DMS 273 (cell line): ENCODE measurements at regions not wholly inside any gene's neighbourhood (a gene's known extent, or its start where the extent isn't known, plus 50 kb on each side); places are given as distances from the start of the nearest gene placed in this dataset.
A peak's percentile ranks its signal among the peaks of the same experiment; 100 is the strongest.

Experiments
- DNase-seq: peaks from one replicate; lab custom pipeline; 2025; ENCODE audit not compliant: unreplicated experiment; lab: John Stamatoyannopoulos, UW

DNA sequence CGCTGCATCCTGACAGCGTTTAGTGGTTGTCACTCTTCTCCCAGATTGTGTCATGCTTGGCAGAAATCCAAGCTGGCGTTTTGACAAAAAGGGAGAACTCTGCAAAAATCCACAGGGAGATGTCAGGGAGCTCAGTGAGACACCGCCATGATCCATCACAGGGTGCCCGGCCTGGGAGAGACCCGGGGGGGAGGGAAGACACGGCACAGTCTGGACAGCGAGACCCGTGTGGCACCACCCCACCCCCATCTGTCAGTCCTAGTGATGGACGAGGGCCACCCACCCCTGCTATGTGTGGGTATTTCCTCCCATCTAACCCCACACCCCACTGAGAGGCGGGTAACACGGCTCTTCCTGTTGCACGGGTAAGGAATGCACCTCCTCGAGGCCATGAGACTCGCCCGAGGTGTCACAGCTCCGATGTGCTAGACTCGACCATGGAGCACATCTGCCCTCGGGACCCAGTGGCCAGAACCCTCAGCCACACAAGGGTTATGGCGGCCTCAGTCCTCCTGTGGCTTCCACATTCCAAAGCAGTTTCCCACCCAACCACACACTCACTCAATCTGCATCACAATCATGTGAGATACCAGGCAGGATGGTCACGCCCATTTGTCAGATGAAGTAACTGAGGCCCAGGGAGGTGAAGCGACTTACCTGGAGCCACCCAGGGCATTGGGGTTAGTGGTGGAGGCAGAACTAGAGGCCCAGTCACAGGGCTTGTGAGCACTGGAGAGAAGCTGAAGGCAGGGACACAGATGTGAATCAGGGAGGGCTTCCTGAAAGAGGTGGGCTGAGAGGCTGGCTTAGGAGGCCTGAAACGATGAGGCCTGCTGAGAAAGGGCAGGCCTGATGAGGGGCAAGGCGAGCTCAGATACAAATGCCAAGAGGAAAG lies 688.5 kb downstream of the MATN1 start:
- peak; percentile 67 for DNase-seq

DNA sequence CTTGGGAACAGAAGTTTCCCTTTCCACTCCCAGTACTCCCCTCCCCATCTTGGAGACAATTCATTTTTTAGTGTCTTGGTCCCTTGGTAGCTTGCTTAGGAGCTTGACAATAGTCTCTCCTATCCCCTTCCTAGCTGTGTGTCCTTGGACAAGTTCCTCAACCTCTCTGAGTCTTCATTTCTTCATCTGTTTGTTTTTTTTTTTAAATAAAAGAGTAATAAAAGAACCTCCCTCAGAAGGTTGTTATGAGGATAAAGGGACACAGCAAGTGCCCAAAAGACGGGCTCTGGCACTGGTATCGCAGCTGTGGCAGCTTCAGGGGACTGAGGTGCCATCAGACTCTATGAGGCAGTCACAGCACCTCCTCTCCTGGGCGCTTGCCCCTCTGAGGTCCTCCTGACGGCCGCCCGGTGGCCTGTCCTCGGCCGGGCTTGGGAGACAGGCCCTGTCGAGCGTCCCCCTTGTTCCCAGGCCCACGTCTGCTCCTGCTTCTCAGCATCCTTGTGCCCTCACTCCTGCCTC lies 689.2 kb downstream of the MATN1 start:
- DNase-seq, result no peak

DNA sequence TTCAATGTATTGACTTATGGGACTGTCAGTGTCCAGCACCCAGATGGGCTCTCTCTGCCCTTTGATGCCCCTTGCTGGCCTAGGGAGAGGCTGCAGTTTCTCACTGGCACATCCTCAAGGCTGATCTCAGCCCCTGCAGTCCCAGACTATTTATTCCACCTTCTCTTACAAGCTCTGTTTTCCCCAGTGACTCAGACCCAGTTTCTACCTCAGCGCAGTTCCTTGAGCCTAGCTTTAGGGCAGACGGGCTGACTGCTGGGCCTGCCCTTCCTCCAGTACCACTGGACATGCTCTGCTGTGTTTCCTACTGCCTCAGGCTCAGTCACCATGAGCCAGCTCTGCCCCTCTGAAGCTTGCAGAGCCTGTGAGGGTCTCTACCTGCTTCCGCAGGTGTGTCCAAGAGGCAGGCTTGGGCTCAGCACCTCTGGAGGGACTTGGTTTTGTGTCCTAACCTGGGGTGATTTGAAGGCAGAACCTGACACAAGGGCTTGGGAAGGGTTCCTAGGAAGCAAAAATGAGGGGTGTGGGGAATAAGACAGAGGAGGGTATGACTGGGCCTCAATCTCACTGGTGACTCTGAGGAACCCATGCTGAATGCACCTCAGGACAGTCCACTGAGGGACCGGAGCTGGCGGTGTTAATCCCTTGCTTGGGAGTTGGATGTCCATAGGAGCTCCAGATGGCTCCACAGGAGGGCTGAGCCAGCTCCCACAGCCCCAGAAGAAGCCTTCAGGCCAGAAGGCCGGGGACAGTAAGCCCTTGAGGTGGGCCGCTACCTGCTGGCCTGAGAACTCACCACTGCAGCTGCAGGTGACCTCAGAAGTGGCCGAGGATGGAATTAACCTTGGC lies 689.9 kb downstream of the MATN1 start:
- DNase-seq, result no peak

DNA sequence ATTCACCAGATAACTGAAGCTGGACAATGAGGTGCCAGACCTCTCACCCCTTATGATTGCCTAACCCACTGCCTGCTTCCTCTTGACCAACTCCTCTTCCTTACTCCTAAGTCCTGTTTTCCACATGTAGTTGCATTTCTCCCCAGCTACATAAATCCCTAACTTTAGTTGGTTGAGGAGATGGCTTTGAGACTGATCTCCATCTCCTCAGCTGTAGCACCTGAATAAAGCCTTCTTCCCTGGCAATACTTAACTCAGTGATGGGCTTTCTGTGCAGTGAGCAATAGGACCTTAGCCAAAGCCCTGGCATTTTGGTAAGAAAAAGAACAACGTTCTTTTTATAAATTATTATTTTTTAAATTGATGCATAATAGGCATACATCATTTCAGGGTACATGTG lies 691.1 kb downstream of the MATN1 start:
- no peak for DNase-seq

DNA sequence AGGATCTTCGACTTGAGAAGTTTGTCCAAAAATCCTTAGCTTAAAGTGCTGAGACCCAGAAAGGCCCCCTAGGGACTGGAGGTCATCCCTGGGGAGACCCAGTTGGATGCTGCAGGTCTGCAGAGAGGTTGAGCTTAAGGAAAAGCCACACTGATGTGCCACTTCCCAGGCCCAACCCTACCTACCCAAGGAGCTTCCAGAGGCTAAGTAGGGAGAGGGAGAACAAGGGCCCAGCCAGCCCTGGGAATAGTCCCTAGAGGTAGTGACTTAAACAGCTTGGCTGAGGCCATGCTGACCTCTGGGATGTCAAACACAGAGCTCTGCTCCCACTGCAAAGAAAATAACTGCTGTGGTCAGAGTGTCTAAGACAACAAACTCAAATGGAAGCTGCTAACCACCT lies 693.7 kb downstream of the MATN1 start:
- no peak for DNase-seq

DNA sequence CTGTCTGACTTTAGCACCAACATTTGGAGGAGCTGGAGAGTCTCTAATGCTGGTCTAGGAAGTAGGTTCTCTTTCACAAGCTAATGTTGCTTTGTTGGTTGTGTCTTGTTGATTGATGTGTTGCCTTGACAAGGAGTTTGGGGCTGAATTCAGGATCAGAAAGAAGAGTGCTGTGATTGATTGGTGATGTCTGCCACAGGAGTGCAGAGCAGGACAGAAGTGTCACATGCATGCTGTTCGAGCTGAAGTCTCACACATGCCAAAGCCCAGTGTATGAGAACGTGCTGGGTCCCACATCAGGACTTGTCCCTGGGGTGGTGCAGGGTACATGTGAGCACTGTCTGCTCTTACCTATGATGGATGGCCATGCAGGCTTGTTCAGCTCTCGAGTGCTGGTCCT lies 694.4 kb downstream of the MATN1 start:
- no peak for DNase-seq

DNA sequence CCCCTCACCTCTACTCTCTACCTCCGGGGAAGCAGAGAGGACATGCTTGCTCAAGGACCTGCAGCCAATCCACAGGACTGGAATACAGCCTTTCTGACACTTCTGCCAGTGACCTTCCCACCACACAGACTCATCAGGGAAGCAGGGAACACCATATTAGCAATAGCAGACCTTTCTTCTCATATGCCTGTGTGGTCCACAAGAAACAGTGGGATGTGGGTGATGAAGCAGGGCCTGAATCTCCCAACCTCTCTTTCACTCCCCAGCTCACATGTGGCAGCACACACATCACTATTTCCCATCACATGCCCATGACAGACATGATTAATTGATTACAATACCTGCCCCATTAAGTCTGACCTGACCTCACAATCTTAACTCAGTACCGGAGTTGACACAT lies 695.1 kb downstream of the MATN1 start:
- DNase-seq, result no peak

DNA sequence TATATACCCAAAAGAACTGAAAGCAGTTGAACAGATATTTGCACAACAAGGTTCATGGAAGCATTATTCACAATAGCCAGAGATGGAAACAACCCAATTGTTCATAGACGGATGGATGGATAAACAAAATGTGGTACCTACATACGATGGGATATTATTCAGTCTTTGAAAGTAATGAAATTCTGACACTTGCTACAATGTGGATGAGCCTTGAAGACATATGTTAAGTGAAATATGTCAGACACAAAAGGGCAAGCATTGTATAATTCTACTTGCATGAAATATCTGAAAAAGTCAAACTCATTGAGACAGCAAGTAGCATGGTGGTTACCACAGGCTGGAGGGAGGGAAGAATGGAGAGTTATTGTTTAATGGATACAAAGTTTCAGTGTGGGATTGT lies 696.1 kb downstream of the MATN1 start:
- no peak for DNase-seq

DNA sequence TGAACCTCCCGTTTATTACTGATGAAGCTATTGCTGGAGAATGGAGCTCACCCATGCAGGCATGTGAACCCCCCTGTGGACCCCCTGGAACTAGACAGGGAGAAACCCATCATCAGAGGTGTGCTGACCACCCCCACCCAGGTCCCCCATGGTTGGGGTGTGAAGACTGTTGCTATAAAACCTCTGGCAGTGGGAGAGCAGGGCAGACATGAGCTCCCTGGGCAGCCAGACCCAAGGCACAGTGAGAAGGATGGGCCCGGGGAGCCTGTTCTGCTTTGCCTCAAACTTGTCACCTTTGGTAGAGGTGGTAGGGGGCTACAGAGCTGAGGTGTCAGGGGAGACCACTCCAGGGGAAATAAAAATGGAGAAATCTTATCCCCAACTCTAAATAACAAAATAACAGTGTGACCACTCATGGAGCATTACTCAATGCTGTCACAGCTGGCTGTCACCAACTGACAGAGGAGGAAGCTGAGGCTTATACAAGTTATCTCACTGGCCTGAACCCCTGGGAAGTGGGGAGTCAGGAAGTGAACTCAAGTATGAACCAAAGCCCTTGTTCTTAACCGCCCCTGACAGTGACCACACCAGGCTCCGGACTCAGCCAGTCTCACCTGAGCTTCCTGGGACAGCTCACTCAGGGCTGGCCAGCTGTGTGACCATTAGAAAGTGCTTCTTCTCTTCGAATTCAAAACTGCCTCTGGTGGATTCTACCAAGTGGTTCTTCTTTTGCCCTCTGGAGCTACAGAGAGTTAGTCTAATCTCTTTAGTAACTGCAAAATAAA lies 698.8 kb downstream of the MATN1 start:
- DNase-seq, result no peak

DNA sequence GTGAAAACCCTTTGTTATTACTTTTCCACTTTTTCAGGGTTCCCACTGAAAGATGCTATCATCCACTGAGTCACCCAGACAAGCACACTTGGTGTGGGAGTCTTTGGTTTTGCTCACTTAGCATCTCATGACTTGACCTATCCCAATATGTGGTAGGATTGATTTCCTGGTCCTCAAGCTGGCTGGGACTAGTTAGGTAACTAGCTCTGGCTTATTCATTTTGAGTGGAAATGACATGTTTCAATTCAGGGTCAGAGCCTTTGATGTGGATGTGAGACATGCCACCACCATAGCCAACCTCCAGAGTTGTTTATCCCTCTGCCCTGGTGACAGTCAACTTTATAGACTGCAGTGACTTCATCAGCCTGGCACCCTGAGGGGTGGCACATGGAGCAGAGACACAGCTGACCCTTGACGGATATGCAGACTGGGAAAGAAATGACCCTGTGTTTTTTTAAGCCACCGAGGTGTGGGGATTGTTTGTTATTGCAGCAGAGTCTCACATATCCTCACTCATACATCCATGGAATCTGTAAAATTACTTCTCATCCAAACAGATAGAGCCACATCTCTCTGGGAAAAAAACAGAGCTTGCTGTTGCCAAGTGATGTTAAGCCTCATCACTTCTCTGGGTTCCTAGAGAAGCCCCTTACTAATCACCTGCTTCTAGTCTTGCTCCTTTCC lies 699.9 kb downstream of the MATN1 start:
- DNase-seq, result no peak

DNA sequence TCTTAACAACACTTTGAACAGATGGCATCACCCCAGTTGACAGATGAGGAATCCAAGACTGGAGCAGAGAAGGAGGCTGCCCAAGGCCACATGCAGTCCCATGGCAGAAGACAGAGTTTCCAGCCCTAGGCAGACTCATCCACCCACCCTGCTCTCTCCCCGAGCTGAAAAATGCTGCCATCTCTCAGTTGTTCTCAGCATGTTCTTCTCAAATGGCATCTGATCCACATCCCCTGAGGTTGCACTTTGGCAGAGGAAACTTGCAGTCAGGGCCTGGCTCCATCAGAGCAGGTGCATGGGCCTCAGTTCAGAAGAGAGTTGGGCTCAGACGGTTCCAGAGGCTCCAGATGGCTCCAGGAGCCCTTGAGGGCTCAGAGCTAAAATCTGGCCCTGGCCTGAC lies 709.4 kb downstream of the MATN1 start:
- peak; percentile 64 for DNase-seq

DNA sequence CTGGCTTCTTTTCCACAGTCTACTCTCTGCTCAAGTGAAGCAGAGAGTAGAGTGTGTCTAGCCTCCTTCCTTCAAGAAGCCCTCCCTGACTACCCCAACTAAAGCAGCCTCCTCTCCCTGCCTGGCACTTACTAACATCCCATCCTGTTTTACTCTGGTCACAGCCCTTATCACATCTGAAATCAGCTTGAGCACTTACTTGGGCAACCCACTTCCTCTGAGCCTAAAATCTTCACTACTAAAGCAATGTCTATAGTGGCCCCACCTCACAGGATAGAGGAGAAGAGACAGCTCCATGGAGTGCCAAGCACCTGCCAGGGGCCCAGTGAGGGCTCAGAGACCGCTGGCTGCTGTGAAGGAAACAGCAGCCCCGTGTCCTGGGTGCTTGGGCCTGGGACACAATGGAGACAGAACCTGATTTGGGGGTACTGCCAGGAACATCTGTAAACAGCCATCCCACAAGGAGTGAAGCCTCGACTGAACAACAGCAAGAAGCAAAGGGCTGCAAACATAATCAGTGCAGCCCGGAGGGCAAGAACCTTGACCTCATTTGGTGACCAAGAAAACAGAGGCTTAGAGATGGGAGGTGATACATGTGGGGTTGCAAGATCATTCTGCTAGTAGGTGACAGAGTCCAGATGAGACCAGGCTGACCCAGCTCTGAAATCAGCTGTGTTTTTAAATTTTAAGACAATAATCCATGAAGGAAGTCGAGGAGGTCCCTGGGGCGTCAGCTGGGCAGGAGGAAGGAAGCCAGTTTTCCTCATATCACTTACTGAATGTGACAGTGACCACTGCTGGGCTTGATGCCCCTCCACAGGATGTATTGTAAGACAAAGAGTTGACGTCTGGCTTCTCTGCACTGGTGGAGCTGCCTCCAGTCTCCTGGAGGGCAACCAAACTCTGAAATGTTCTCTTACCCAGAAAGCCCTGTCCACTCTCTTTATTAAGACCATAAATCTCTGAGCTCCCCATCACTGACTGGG lies 710.6 kb downstream of the MATN1 start:
- no peak for DNase-seq

DNA sequence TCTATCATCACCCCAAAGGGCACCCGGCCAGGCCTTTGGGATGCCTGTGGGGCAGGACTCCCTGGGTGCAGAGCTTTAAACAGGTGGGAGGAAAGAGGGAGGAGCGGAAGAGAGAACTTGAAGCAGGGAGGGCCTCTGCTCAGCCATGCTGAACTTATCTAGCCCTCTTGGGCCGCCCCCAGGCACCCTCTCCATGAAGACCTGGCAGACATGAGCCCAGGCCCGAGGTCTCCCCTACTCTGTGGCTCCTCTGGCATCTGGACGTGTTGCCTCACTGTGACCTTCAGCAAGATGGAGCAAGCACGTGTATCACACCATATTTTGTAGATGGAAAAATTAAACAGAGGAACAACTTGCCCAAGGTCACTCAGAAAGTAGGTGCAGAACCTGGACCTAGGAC lies 711.4 kb downstream of the MATN1 start:
- no peak for DNase-seq

DNA sequence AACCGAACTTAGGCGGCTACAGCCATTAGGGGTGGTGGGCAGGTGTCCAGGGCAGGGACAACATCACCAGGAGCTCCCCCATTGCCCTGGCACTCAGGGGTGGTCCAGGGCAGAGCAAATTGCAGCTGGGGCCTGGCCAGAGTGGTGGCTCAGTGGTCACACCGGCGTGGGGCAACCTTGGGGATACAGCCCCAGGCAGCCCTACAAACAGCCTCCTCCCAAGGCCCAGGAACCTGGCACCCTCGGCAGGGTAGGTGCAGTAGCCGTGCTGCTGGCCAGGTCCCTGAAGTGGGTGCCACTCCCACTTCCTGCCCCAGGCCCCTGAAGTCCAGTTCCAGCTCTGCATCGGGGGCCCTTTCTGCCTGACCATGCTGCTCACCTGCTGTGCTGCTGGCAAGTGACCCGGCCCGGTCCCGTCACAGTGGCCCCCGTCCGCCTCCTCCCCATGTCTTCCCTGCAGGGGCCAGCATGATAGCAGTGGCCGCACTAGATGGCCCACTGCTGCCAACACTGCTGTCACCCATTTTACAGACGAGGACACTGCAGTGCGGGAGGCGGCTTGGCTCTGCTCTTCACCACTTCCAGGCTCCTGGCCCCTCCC lies 712.8 kb downstream of the MATN1 start:
- no peak for DNase-seq

DNA sequence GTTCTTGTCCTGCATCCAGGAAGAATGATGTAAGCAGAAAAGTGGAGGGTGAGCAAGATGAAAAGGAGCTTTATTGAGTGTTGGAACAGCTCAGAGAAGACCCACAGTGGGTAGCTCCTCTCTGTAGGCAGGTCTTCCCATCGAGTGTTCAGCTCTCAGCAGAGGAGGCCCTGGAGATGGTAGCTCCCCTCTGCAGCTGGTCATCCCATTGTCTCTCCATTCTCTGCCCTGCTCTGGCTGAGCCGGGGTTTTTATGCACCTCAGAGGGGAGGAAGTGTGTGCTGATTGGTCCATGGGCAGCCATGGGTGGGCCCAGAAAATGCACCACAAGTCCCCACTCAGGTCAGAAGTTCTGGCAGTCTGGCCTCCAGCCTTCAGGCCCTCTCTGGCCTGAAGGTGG lies 713.7 kb downstream of the MATN1 start:
- DNase-seq, result no peak

DNA sequence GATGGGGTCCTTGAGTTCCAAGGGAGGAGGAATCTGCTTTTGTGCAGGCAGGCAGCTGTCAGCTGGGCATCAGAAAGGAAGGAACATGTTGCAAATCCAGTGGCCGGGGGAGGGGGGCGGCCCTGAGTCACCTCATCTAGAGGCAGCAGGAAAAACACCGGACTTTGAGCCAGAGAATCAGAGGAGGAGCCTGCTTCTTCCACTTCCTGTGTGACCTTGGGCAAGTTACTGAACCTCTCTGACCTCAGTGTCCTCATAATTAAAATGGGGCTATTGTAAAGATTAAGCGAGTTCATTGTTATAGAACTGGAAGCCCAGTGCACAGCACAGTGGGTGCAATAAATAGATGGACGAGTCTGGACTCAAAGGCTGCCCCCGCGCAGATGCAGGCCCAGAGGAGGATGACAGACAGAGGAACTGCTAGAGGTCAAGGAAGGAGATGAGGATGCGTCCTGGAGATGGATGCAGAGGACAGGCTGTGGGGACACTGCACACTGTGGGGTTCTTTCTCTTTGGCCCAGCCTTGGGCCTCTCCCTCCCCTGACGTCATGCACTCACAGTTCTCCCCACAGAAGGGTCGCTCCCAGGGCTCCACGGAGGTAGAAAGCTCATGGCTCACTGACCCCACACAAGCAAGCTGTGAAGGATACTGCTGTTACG lies 714.3 kb downstream of the MATN1 start:
- peak; percentile 2 for DNase-seq

DNA sequence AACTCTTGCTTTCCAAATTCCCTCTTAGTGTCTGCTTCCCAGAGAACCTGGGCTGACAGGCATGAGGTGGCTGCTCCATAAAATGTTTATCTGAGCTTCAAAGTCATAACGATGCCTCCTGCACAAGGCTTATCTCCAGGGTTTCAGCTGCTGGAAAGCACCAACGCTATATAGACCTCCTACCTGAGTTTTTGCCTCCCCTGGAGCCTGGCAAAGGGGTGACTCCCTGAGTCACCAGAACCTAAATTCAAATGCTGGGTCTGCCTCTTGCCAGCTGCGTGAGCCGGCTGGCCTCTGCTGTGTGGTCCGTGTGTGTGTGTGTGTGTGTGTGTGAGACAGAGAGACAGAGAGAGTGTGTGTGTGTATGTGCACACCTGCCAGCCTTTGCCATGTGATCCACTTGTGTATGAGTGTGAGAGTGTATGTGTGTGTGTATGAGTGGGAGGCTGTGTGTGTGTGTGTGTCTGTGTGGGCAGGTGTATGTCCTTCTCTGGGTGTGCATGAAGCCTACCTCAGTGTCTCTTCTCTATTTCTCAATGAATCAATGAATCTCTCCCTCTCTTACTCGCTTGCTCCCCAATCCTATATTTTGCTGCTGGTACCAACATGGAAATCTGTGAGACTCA lies 714.9 kb downstream of the MATN1 start:
- DNase-seq, result no peak

DNA sequence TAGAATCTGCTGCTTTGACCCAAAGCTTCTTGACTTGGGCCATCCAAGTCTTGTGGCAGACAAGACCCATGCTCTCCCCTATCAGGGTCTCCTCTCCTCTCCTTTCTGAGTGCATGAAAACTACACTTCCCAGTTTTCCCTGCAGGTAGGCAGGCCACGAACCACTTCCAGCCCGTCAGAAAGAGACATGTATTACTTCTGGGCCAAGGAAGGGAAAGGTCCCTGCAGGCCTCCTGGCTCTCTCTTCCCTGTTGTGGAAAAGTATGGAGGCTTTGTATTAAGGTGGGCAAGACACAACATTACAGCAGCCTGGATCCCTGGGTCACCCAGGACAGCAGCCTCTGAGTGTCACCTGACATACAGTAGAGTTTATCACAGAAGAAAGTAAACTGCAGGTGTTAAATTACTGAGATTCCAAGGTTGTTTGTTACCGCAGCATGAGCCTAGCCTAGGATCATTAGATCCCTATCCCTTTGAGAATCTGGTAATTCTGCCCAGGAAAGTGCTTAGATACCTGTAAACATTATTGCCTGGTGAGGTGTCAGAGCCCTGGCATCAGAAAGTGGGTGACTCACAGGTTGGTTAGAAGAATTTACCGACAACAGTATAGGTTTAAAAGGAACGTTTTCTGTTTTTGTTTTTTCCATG lies 717.3 kb downstream of the MATN1 start:
- no peak for DNase-seq
